ENCODE measurements at regions not wholly inside any gene's neighbourhood (a gene's known extent, or its start where the extent isn't known, plus 50 kb on each side); places are given as distances from the start of the nearest gene placed in this dataset.

- intact Hi-C loops (cut with DNase I; ENCODE audit: low total_unique reads): no loop called here
- DNase-seq: no peak
Observed at GRCh38 chr4:36004204-36004851, 240.0 kb downstream of the ARAP2 start.

GRCh38 chr4:36006226-36006625, 238.1 kb downstream of the ARAP2 start:
- Histone ChIP-seq H3K4me3 (no peak overlapping the region), H3K4me1 (no peaks in the 10 kb centered on the region), H3K27ac (no peak overlapping the region), H3K36me3 (ENCODE audit: low read depth, missing control alignments) (no peaks in the 10 kb centered on the region), H3K27me3 (no peaks in the 10 kb centered on the region), H3K9me3 (no peaks in the 10 kb centered on the region)
- intact Hi-C loops (cut with DNase I; ENCODE audit: low total_unique reads): no loop called here
- no peak for DNase-seq
- no peak for TF ChIP-seq POLR2A (IDR thresholded peaks at IDR 0.05)
- TF ChIP-seq CTCF (IDR thresholded peaks at IDR 0.05): no peak
- WGBS, 2 donors: 85 to 88% methylated on average over 5 of the region's 5 CpGs

More at GRCh38 chr4:36004204-36004851, 240.0 kb downstream of the ARAP2 start:
- 82 to 88% methylated on average over 2 of the region's 2 CpGs for WGBS, 2 donors
- Histone ChIP-seq H3K4me3 (no peak overlapping the region), H3K4me1 (no peaks in the 10 kb centered on the region), H3K27me3 (no peaks in the 10 kb centered on the region), H3K36me3 (ENCODE audit: low read depth, missing control alignments) (no peaks in the 10 kb centered on the region), H3K27ac (no peak overlapping the region), H3K9me3 (no peaks in the 10 kb centered on the region)
- TF ChIP-seq CTCF (IDR thresholded peaks at IDR 0.05) (no peak), POLR2A (IDR thresholded peaks at IDR 0.05) (no peak)

DNA sequence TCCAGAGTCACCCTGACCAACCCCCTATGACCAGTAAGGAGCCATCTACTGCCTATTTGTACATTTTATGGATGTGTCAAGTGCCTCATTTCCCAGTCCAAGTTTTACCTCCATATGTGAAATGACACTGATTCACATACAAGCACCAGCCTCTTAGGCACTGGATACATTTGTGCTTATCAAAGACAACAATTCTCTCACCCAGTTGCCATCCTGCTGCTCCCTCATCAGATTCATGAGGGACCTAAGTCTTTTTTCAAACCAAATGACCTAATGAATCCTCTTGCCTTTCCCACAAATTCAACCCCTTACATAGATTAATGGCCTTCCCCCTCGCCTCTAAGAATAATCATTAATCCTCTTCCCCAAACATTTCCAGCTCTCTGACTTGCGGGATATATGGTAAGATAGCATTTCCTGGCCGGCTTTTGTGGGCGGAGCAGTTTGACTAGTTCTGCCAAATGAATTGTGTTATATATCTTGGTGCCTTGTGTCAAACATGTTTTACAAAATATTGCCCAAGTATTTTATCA, 233.9 kb downstream of the ARAP2 start:
- no peak for TF ChIP-seq POLR2A (IDR thresholded peaks at IDR 0.05)
- TF ChIP-seq CTCF (IDR thresholded peaks at IDR 0.05): no peak
- intact Hi-C loops (cut with DNase I; ENCODE audit: low total_unique reads): no loop called here
- no peaks in the 10 kb centered on the region for H3K27me3 ChIP-seq
- WGBS, 2 donors: 72 to 82% methylated on average over 4 of the region's 4 CpGs
- DNase-seq: no peak
- H3K4me1 ChIP-seq: no peaks in the 10 kb centered on the region
- H3K36me3 ChIP-seq (ENCODE audit: low read depth, missing control alignments): no peaks in the 10 kb centered on the region
- no peaks in the 10 kb centered on the region for H3K9me3 ChIP-seq
- H3K27ac ChIP-seq: no peak overlapping the region
- no peak overlapping the region for H3K4me3 ChIP-seq

DNA sequence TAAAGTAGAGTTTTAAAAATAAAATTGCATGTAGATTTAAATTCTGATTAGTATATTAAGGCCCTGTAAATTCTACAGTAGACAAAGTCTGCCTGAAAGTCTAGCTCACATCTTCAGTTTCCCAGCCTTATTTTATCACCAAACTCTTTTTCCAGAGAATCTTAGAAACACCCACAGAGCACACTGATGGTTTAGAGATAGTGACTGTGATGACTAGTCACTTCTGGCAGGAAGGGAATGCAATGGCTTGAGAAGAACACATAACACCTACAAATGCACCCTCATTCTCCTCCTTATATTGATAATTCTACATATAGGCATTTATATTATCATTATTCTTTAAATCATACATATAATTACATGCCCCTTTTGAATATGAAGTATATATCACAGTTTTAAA, 232.9 kb downstream of the ARAP2 start:
- intact Hi-C loops (cut with DNase I; ENCODE audit: low total_unique reads): no loop called here
- no peaks in the 10 kb centered on the region for H3K36me3 ChIP-seq (ENCODE audit: low read depth, missing control alignments)
- H3K4me1 ChIP-seq: no peaks in the 10 kb centered on the region
- no peak overlapping the region for H3K27ac ChIP-seq
- no peaks in the 10 kb centered on the region for H3K9me3 ChIP-seq
- H3K27me3 ChIP-seq: no peaks in the 10 kb centered on the region
- no peak overlapping the region for H3K4me3 ChIP-seq
- TF ChIP-seq POLR2A (IDR thresholded peaks at IDR 0.05) (no peak), CTCF (IDR thresholded peaks at IDR 0.05) (no peak)
- DNase-seq: no peak

- H3K9me3 ChIP-seq: no peaks in the 10 kb centered on the region
- no peaks in the 10 kb centered on the region for H3K36me3 ChIP-seq (ENCODE audit: low read depth, missing control alignments)
- no peaks in the 10 kb centered on the region for H3K27me3 ChIP-seq
- WGBS, 2 donors: 78 to 82% methylated on average over 3 of the region's 3 CpGs
- H3K27ac ChIP-seq: no peak overlapping the region
- no peaks in the 10 kb centered on the region for H3K4me1 ChIP-seq
- H3K4me3 ChIP-seq: no peak overlapping the region
- no peak for DNase-seq
- TF ChIP-seq CTCF (IDR thresholded peaks at IDR 0.05) (no peak), POLR2A (IDR thresholded peaks at IDR 0.05) (no peak)
- intact Hi-C loops (cut with DNase I; ENCODE audit: low total_unique reads): no loop called here
Observed at GRCh38 chr4:36012503-36012902, 231.8 kb downstream of the ARAP2 start.
